Bone marrow (tissue), 2 donors: ENCODE measurements at regions not wholly inside any gene's neighbourhood (a gene's known extent, or its start where the extent isn't known, plus 50 kb on each side); places are given as distances from the start of the nearest gene placed in this dataset.
A peak's percentile ranks its signal among the peaks of the same experiment; 100 is the strongest.
"Not testable (repeated sequence)": the region's sequence is repeated elsewhere in the genome, so short reads cannot be mapped to it uniquely, and the experiment has no call there.

Source experiments
- DNase-seq, 2 donors: peaks; one replicate each; lab custom pipeline; 2025; lab: John Stamatoyannopoulos, UW

DNA sequence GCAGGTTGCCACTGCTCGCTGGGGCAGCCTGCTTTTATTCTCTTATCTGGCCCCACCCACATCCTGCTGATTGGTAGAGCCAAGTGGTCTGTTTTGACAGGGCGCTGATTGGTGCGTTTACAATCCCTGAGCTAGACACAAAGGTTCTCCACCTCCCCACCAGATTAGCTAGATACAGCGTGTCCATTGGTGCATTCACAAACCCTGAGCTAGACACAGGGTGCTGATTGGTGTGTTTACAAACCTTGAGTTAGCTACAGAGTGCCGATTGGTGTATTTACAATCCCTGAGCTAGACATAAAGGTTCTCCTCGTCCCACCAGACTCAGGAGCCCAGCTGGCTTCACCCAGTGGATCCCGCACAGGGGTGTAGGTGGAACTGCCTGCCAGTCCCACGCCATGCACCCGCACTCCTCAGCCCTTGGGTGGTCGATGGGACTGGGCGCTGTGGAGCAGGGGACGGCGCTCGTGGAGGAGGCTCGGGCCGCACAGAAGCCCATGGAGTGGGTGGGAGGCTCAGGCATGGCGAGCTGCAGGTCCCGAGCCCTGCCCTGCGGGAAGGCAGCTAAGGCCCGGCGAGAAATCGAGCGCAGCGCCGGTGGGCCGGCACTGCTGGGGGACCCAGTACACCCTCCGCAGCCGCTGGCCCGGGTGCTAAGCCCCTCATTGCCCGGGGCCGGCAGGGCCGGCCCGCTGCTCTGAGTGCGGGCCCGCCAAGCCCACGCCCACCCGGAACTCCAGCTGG lies 1526.2 kb downstream of the SI start:
- DNase-seq, result not testable (repeated sequence)

GRCh38 chr3:163548015-163548414 lies 1530.3 kb downstream of the SI start:
- no peak for DNase-seq

DNA sequence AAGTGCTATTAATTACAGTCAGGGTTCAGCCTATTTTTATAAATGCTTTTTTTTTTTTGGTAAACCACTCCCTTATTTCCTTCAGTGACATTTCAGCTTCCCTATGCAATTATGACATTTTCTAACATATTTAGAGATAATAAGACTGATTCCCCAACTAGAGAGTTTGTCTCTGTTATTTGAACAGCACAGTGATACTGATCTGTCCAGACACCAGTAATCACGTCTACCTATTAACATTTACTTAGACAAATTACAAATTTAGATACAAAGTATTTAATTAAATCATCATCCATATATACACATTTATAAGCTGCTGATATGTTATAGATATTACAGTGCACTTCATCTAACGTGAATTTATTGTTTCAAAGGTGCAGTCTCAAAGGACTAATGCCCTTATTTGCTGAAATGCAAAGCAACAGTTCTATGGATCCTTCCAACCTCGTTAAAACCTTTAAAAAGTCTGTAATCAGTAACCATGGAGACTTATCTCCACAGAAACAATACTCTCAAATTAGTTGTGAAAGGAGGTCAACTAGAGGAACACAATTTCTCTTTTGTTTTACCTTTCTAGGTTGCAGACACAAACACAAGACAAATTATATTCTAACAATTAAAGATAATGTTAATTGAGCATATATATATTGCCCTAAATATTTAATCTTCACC lies 1531.1 kb downstream of the SI start:
- no peak for DNase-seq

- no peak for DNase-seq
These were observed 1534.6 kb downstream of the SI start for GRCh38 chr3:163543662-163544061.

GRCh38 chr3:163541629-163542028 lies 1536.7 kb downstream of the SI start:
- no peak for DNase-seq

DNA sequence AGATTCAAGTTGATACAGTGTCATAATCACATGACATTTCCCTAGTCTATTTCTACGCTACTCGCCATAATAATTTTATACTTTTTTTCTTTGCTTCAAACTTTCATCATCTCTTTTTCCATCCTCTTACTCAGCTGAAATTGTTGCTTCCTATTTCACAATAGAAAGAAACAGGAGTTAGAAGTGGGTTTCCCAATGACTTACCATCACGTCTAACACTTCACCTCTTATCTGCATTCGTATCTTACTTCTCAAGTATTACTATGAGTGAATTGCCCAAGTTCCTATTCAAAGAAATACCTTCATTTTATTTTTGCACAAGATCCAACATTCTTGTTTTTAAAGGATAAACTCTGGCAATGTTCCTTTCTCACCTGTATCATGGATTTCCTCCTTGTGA lies 1539.9 kb downstream of the SI start:
- DNase-seq, result no peak

DNA sequence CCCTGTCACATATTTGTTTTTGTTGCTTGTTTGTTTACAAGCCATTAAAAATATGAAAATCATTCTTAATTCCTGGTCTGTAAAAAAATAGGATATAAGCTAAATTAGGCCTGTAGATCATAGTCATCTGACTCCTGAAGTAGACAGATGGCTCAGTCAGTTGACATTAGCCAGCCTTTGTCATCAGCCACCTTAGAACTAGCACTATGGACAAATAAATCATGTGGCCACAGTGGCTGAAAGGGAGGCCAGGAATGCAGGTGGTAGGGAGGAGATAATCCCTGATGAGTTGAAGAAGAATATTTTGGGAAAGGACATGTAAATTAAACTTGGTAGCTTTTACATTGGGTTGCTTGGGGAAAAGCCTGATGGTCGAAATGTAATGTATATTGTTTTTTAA lies 1544.9 kb downstream of the SI start:
- no peak for DNase-seq

DNA sequence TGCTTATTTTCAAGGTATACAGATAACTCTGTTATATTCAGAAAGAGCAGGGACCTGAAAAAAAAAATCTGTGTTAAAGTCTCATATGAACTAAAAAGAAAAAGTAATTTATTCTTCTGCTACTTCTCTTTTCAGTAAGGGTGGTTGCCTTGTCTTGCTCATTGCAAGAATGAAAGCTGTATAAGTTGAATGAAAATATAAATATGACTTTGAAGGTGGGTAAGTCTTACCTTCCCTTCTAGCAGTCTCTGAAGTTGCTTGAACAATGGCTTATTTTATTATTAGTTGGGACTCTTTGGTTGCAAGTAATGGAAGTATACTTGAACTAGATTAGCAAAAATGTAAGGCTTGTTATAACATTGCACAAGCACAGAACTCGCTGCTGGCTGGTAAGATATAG lies 1554.9 kb downstream of the SI start:
- DNase-seq, result no peak

DNA sequence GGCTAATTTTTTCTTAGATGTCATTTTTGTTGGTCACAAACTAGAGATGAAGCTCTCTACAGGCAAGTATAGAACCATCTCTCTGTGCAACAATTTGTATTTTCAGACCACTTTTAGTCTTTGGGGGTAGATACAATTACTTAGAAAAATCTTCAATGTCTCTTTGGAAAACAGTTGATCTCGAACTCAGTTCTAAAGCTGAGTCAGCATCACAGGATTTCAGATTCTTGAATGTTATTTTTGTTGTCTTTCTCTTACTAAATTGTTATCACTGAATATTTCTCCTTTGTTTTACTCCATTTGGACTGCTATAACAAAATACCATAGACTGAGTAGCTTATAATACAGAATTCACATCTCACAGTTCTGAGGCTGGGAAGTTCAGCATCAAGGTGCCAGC lies 1557.0 kb downstream of the SI start:
- no peak for DNase-seq

- no peak for DNase-seq
These were observed 1560.2 kb downstream of the SI start for GRCh38 chr3:163518065-163518464.

GRCh38 chr3:163513149-163513657 lies 1565.1 kb downstream of the SI start:
- no peak for DNase-seq

DNA sequence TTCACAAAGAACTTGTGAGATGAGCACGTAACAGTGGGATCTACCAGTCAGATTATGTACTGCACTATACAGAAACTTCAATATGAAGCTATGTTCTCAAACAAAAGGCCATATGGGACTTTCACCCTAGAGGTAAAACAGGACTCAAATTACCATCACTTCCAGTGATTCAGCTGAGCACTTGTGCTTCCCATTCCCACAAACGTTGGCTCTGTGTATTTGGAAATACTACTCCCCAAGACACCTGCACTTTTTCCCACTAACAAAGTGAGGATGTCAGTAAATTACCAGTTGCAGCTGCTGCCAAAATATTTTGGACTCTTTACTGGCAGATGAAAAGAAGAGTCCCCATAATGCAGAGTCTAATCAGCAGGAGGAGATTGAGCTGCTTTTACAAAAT lies 1570.1 kb downstream of the SI start:
- DNase-seq, result no peak

- DNase-seq, result no peak
These were observed 1573.3 kb downstream of the SI start for GRCh38 chr3:163504974-163505373.

GRCh38 chr3:163499736-163500219 lies 1578.5 kb downstream of the SI start:
- not testable (repeated sequence) for DNase-seq

DNA sequence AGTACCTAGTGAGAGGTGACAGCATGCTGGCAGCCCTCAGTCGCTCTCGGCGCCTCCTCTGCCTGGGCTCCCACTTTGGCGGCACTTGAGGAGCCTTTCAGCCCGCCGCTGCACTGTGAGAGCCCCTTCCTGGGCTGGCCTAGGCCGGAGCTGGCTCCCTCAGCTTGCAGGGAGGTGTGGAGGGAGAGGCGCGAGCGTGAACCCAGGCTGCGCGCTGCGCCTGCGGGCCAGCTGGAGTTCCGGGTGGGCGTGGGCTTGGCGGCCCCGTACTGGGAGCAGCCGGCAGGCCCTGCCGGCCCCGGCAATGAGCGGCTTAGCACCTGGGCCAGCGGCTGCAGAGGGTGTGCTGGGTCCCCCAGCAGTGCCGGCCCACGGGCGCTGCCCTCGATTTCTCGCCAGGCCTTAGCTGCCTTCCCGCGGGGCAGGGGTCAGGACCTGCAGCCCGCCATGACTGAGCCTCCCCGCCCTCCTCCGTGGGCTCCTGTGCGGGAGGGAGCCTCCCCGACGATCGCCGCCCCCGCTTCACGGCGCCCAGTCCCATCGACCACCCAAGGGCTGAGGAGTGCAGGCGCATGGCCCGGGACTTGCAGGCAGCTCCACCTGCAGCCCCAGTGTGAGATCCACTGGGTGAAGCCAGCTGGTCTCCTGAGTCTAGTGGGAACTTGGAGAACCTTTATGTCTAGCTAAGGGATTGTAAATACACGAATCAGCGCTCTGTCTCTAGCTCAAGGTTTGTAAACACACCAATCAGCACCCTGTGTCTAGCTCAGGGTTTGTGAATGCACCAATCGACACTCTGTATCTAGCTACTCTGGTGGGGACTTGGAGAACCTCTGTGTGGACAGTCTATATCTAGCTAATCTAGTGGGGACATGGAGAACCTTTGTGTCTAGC lies 1579.2 kb downstream of the SI start:
- not testable (repeated sequence) for DNase-seq

- DNase-seq, result no peak
These were observed 1586.6 kb downstream of the SI start for GRCh38 chr3:163491714-163492113.

GRCh38 chr3:163490119-163490518 lies 1588.2 kb downstream of the SI start:
- peak in 1 of 2 donors; percentile 7 for DNase-seq

DNA sequence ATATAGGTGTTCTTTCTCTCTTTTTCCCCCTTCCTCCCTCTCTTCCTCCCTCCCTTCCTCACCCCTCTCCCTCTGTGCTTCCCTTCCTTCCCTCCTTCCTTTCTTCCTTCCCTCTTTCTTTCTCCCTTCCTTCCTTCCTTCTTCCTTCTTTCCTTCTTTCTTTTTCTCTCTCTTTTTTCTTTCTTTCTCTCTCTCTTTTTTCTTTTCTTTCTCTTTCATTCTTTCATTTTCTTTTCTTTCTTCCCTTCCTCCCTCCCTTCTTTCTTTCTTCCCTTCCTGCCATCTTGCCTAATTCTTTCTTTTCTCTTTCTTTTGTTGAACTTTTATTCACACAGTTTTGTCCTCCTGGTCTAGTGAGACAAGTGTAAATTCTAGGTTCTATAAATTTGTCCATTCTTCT lies 1595.6 kb downstream of the SI start:
- no peak for DNase-seq

- no peak for DNase-seq
These were observed 1596.6 kb downstream of the SI start for GRCh38 chr3:163481738-163482137.

DNA sequence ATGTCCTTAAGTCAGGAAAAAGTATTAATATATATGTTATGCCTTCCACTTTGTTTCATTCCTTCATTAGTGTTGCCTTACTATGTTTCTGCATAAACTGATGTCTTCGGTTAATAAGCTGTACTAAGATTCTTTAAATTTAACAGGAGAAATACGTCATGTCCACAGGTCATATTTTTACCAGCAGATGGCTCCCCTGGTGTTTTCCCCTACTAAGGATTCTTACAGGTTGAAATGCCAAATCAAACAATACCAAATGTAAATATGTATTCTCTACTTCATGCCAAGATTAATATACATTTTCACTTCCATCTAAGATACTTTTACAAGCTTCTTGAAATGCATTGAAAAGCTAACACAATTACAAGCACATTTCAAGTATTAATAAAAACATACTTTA lies 1602.1 kb downstream of the SI start:
- DNase-seq, result no peak

GRCh38 chr3:163474766-163475165 lies 1603.5 kb downstream of the SI start:
- no peak for DNase-seq
